MCF 10A (cell line): ENCODE measurements at regions not wholly inside any gene's neighbourhood (a gene's known extent, or its start where the extent isn't known, plus 50 kb on each side); places are given as distances from the start of the nearest gene placed in this dataset.

Experiments
- BruUV-seq: library from RNA; stranded (reverse); fragments of 400-500 nt; replicated peaks from 2 replicates; lab custom pipeline; 2021; lab: Mats Ljungman, UMichigan
- CTCF ChIA-PET: fragments of 300-600 bp; sonication (Branson Sonifier 250); formaldehyde crosslinking; extraction: SDS; loops from one replicate; lab custom pipeline; 2021; ENCODE audit warnings: antibody characterized with exemption, inconsistent platforms; lab: Yijun Ruan, JAX
- POLR2A ChIA-PET: fragments of 300-600, 350-650 bp; sonication (Branson Sonifier 250); formaldehyde crosslinking; extraction: SDS; loops from one replicate; lab custom pipeline; 2020; ENCODE audit warnings: antibody characterized with exemption, inconsistent platforms; lab: Yijun Ruan, JAX
- DNase-seq: peaks from one replicate; pipeline ENCODE4 v3.0.0-alpha.2; 2018; ENCODE audit not compliant: unreplicated experiment
- H3K27ac Mint-ChIP-seq: one replicate; pipeline ENCODE4 v1.8.0; 2022; ENCODE audit warnings: mild to moderate bottlenecking, low read depth, mixed read lengths; ENCODE audit not compliant: unreplicated experiment
- H3K27me3 Mint-ChIP-seq: one replicate; pipeline ENCODE4 v1.8.0; 2022; ENCODE audit warnings: mixed read lengths; ENCODE audit not compliant: insufficient read depth, unreplicated experiment
- H3K36me3 Mint-ChIP-seq: one replicate; pipeline ENCODE4 v1.8.0; 2022; ENCODE audit warnings: mild to moderate bottlenecking, moderate library complexity, mixed read lengths; ENCODE audit not compliant: insufficient read depth, unreplicated experiment
- H3K4me1 Mint-ChIP-seq: one replicate; pipeline ENCODE4 v1.8.0; 2022; ENCODE audit warnings: mixed read lengths; ENCODE audit not compliant: insufficient read depth, unreplicated experiment
- H3K4me3 Mint-ChIP-seq: one replicate; pipeline ENCODE4 v1.8.0; 2022; ENCODE audit warnings: mild to moderate bottlenecking, moderate library complexity, mixed read lengths; ENCODE audit not compliant: unreplicated experiment
- H3K9me3 Mint-ChIP-seq: one replicate; pipeline ENCODE4 v1.8.0; 2022; ENCODE audit warnings: mixed read lengths; ENCODE audit not compliant: unreplicated experiment
- CTCF ChIP-seq: fragments of 200-600 bp; IDR thresholded peaks from one replicate; pipeline ENCODE4 v1.8.0; 2022; ENCODE audit warnings: antibody characterized with exemption, mild to moderate bottlenecking; ENCODE audit not compliant: unreplicated experiment
- intact Hi-C: fragments of 100-400 bp; cut with micrococcal nuclease; formaldehyde crosslinking; loops from 2 replicates; pipeline ENCODE4 v1.14.1; 2022

DNA sequence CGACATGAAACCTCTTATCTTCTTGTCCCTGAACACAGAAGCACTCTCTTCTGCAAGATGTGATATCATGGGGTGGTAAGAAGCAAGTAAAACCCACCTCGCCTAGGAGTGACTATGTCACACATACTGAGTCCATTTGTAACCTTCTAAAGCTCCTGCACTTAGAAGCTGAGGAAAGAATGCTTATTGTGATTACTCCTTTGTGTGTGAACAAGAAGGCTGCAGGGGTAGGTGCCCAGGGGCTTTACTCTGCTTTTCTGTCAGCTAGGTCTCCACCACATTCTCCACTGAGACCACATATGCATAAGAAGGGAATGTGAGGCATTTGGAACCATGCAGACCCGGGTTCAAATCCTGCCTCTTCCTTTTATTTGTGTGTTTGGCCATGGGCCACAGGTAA is 144.3 kb downstream of the DMRTA2 start:
- ChIA-PET CTCF (no interaction called here), POLR2A (no interaction called here)
- no peak for TF ChIP-seq CTCF
- H3K36me3 Mint-ChIP-seq: no peaks in the 10 kb centered on the region
- no peaks in the 10 kb centered on the region for H3K4me1 Mint-ChIP-seq
- peaks cover 7% of the 10 kb centered on the region for H3K9me3 Mint-ChIP-seq
- no peak for DNase-seq
- no peak overlapping the region for H3K27ac Mint-ChIP-seq
- intact Hi-C loops: no loop called here
- no peak overlapping the region for H3K4me3 Mint-ChIP-seq
- BruUV-seq: no TSS peak
- peaks cover 23% of the 10 kb centered on the region for H3K27me3 Mint-ChIP-seq

DNA sequence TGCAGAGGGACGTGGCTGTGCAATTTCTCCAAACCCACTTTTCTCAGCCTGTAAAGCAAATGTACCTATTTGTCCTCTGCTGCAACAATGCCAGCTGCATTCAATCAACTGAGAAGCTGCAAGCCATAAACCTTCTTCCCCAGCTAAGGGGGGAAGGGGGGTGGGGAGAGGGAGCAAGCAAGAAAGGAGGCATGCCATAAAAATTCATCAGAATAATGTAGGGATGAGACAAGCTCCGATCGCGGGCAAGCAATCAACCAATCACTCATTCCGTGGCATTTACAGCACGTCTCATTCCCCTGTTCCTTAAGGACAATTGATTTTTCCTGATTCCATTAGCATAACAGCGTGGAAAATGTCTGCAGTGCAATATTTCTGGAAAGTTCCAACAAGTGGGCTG is 144.8 kb downstream of the DMRTA2 start:
- BruUV-seq: no TSS peak
- ChIA-PET POLR2A (no interaction called here), CTCF (no interaction called here)
- Mint-ChIP-seq H3K27me3 (peaks cover 27% of the 10 kb centered on the region), H3K4me1 (no peaks in the 10 kb centered on the region), H3K9me3 (peaks cover 7% of the 10 kb centered on the region), H3K27ac (no peak overlapping the region), H3K4me3 (no peak overlapping the region), H3K36me3 (no peaks in the 10 kb centered on the region)
- TF ChIP-seq CTCF: no peak
- DNase-seq: no peak
- intact Hi-C loops: no loop called here

- Mint-ChIP-seq H3K36me3 (no peaks in the 10 kb centered on the region), H3K27ac (no peak overlapping the region), H3K9me3 (peaks cover 7% of the 10 kb centered on the region), H3K27me3 (peaks cover 35% of the 10 kb centered on the region), H3K4me3 (no peak overlapping the region), H3K4me1 (no peaks in the 10 kb centered on the region)
- no peak for DNase-seq
- intact Hi-C loops: no loop called here
- CTCF ChIA-PET: no interaction called here
- POLR2A ChIA-PET: no interaction called here
- no TSS peak for BruUV-seq
- TF ChIP-seq CTCF: no peak
Measured at GRCh38 chr1:50275566-50275965, 147.7 kb downstream of the DMRTA2 start.

DNA sequence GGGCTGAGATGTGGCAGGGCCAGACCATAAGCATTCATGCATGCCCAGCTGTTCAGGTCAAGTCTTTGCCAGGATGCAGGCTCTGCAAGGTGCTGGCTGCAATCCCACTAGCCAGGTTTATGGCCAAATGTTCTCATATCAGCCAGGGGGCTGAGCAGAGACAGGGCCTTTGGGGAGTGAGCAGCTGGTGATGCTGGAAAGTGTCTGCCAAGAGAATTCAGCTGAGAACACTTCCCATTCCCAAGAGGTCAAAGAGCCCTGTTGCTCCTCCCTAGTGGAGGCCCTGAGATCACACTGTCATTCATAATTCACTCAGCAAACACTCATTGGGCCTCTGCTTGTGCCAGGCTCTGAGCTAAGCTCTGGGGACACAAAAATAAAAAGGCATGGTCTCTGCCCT is 150.3 kb downstream of the DMRTA2 start:
- no peak for TF ChIP-seq CTCF
- no peak overlapping the region for H3K27ac Mint-ChIP-seq
- H3K36me3 Mint-ChIP-seq: peaks cover 6% of the 10 kb centered on the region
- no TSS peak for BruUV-seq
- intact Hi-C loops: no loop called here
- no peak overlapping the region for H3K4me3 Mint-ChIP-seq
- H3K9me3 Mint-ChIP-seq: no peaks in the 10 kb centered on the region
- DNase-seq: no peak
- POLR2A ChIA-PET: no interaction called here
- H3K27me3 Mint-ChIP-seq: peaks cover 35% of the 10 kb centered on the region
- no peaks in the 10 kb centered on the region for H3K4me1 Mint-ChIP-seq
- CTCF ChIA-PET: interaction anchor here (1.4 kb wide), 1 partner anchor 74 kb away, joined by 4 read pairs; no protein-coding TSS in a partner anchor
